HG02571 (cell line): ENCODE measurements at regions not wholly inside any gene's neighbourhood (a gene's known extent, or its start where the extent isn't known, plus 50 kb on each side); places are given as distances from the start of the nearest gene placed in this dataset.

Experiments
- ATAC-seq: cut with Tn5 transposase; IDR thresholded peaks from one replicate; pipeline ENCODE4 v1.9.1; 2021; ENCODE audit warnings: mild to moderate bottlenecking, moderate library complexity; ENCODE audit not compliant: unreplicated experiment

- ATAC-seq = no peak
Measured at GRCh38 chr5:162323466-162323865, 255.9 kb downstream of the GABRG2 start.

- no peak for ATAC-seq
Measured at GRCh38 chr5:162324328-162324727, 256.8 kb downstream of the GABRG2 start.

GRCh38 chr5:162325143-162325727 lies 257.7 kb downstream of the GABRG2 start:
- no peak for ATAC-seq

GRCh38 chr5:162334944-162335343 lies 267.4 kb downstream of the GABRG2 start:
- no peak for ATAC-seq

- no peak for ATAC-seq
Measured at GRCh38 chr5:162360373-162360931, 292.9 kb downstream of the GABRG2 start.

- no peak for ATAC-seq
Measured at GRCh38 chr5:162372256-162372655, 304.7 kb downstream of the GABRG2 start.

GRCh38 chr5:162377895-162378294 lies 310.3 kb downstream of the GABRG2 start:
- no peak for ATAC-seq

- ATAC-seq = no peak
Measured at GRCh38 chr5:162382839-162383238, 315.3 kb downstream of the GABRG2 start.

GRCh38 chr5:162384225-162384624 lies 316.7 kb downstream of the GABRG2 start:
- ATAC-seq = no peak

- no peak for ATAC-seq
Measured at GRCh38 chr5:162391833-162392232, 324.3 kb downstream of the GABRG2 start.

GRCh38 chr5:162392336-162392735 lies 324.8 kb downstream of the GABRG2 start:
- ATAC-seq = no peak

- ATAC-seq = no peak
Measured at GRCh38 chr5:162393534-162393933, 326.0 kb downstream of the GABRG2 start.

- no peak for ATAC-seq
Measured at GRCh38 chr5:162407614-162408013, 340.0 kb downstream of the GABRG2 start.

GRCh38 chr5:162410365-162410764 lies 342.8 kb downstream of the GABRG2 start:
- no peak for ATAC-seq

GRCh38 chr5:162429142-162429541 lies 361.6 kb downstream of the GABRG2 start:
- ATAC-seq = no peak

- no peak for ATAC-seq
Measured at GRCh38 chr5:162434281-162434680, 366.7 kb downstream of the GABRG2 start.

GRCh38 chr5:162436055-162436454 lies 368.5 kb downstream of the GABRG2 start:
- no peak for ATAC-seq

- ATAC-seq = no peak
Measured at GRCh38 chr5:162444129-162444762, 376.7 kb downstream of the GABRG2 start.

- ATAC-seq = no peak
Measured at GRCh38 chr5:162456086-162456485, 388.5 kb downstream of the GABRG2 start.

- ATAC-seq = no peak
Measured at GRCh38 chr5:162466011-162466410, 398.4 kb downstream of the GABRG2 start.

- ATAC-seq = no peak
Measured at GRCh38 chr5:162473041-162473714, 405.6 kb downstream of the GABRG2 start.

- no peak for ATAC-seq
Measured at GRCh38 chr5:162474239-162474638, 406.7 kb downstream of the GABRG2 start.
